ENCODE measurements at regions not wholly inside any gene's neighbourhood (a gene's known extent, or its start where the extent isn't known, plus 50 kb on each side); places are given as distances from the start of the nearest gene placed in this dataset.

DNA sequence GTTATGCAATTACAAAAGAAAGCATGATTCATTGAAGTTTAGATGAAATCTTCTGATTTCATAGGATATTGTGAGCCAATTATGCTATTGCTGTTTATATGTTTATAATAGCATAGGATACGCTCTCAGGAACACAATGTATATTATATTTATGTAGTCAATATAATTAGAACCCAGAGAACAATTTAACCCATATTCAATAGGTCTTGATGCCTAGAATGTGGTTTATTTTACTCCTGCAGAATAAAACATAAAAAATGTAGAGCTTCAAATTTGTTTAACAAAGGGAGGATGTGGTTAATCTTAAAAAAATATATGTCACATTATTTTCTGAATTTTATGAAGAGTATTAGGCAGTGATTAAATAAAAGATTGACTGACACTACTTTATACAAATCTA is 380.8 kb upstream of the SPRY2 start:
- Histone ChIP-seq H3K4me3 (replicated peaks; ENCODE audit: insufficient read depth, low read length) (no peak overlapping the region), H3K27me3 (ENCODE audit: insufficient read depth, poor library complexity, severe bottlenecking) (no peaks in the 10 kb centered on the region), H3K27ac (replicated peaks) (no peak overlapping the region)
- DNase-seq (ENCODE audit: low read depth in 1 of 2, low spot score in 1 of 2), result no peak
- TF ChIP-seq SPI1 (IDR thresholded peaks at IDR 0.05; ENCODE audit: borderline replicate concordance, low read depth), result no peak
- TF ChIP-seq, protein P1, sequence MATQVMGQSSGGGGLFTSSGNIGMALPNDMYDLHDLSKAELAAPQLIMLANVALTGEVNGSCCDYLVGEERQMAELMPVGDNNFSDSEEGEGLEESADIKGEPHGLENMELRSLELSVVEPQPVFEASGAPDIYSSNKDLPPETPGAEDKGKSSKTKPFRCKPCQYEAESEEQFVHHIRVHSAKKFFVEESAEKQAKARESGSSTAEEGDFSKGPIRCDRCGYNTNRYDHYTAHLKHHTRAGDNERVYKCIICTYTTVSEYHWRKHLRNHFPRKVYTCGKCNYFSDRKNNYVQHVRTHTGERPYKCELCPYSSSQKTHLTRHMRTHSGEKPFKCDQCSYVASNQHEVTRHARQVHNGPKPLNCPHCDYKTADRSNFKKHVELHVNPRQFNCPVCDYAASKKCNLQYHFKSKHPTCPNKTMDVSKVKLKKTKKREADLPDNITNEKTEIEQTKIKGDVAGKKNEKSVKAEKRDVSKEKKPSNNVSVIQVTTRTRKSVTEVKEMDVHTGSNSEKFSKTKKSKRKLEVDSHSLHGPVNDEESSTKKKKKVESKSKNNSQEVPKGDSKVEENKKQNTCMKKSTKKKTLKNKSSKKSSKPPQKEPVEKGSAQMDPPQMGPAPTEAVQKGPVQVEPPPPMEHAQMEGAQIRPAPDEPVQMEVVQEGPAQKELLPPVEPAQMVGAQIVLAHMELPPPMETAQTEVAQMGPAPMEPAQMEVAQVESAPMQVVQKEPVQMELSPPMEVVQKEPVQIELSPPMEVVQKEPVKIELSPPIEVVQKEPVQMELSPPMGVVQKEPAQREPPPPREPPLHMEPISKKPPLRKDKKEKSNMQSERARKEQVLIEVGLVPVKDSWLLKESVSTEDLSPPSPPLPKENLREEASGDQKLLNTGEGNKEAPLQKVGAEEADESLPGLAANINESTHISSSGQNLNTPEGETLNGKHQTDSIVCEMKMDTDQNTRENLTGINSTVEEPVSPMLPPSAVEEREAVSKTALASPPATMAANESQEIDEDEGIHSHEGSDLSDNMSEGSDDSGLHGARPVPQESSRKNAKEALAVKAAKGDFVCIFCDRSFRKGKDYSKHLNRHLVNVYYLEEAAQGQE (IDR thresholded peaks at IDR 0.05; ENCODE audit: insufficient replicate concordance, low read depth), result no peak
- TF ChIP-seq, protein P2, sequence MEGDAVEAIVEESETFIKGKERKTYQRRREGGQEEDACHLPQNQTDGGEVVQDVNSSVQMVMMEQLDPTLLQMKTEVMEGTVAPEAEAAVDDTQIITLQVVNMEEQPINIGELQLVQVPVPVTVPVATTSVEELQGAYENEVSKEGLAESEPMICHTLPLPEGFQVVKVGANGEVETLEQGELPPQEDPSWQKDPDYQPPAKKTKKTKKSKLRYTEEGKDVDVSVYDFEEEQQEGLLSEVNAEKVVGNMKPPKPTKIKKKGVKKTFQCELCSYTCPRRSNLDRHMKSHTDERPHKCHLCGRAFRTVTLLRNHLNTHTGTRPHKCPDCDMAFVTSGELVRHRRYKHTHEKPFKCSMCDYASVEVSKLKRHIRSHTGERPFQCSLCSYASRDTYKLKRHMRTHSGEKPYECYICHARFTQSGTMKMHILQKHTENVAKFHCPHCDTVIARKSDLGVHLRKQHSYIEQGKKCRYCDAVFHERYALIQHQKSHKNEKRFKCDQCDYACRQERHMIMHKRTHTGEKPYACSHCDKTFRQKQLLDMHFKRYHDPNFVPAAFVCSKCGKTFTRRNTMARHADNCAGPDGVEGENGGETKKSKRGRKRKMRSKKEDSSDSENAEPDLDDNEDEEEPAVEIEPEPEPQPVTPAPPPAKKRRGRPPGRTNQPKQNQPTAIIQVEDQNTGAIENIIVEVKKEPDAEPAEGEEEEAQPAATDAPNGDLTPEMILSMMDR (IDR thresholded peaks at IDR 0.05; ENCODE audit: insufficient read depth, low read length), result no peak
- TF ChIP-seq GABPA (IDR thresholded peaks at IDR 0.05; ENCODE audit: low read depth), result no peak
- TF ChIP-seq POLR2AphosphoS5 (IDR thresholded peaks at IDR 0.05; ENCODE audit: low read depth), result no peak

DNA sequence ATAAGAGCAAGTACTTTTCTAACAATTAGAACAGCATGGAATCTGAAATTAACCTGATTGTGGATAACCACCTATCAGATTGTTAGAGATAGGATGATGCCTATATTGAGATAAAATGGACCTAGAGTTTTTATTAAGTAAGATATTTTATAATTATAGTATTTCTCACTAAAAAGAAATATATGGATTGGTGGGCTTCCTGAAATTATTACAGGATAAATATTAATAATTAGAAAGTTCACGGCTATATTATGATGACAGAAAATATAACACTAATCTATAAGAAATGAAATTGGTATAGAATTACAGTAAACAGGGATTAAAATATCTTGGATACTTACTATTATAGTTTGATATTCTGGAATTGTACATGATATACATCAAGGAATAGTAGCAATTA is 378.0 kb upstream of the SPRY2 start:
- H3K27ac ChIP-seq (replicated peaks), result no peak overlapping the region

GRCh38 chr13:80717776-80718175 is 376.9 kb upstream of the SPRY2 start:
- no peak overlapping the region for H3K27ac ChIP-seq (replicated peaks)
- peak; percentile 20 to 58 for DNase-seq (ENCODE audit: low read depth in 1 of 2, low spot score in 1 of 2)
- no peaks in the 10 kb centered on the region for H3K27me3 ChIP-seq (ENCODE audit: insufficient read depth, poor library complexity, severe bottlenecking)
- TF ChIP-seq SPI1 (IDR thresholded peaks at IDR 0.05; ENCODE audit: borderline replicate concordance, low read depth) (no peak), POLR2AphosphoS5 (IDR thresholded peaks at IDR 0.05; ENCODE audit: low read depth) (no peak), GABPA (IDR thresholded peaks at IDR 0.05; ENCODE audit: low read depth) (no peak)
- TF ChIP-seq, protein P1 (IDR thresholded peaks at IDR 0.05; ENCODE audit: insufficient replicate concordance, low read depth), result no peak
- TF ChIP-seq, protein P2 (IDR thresholded peaks at IDR 0.05; ENCODE audit: insufficient read depth, low read length), result no peak
- H3K4me3 ChIP-seq (replicated peaks; ENCODE audit: insufficient read depth, low read length), result no peak overlapping the region

More for the DNA sequence above, 378.0 kb upstream of the SPRY2 start:
- Histone ChIP-seq H3K27me3 (ENCODE audit: insufficient read depth, poor library complexity, severe bottlenecking) (no peaks in the 10 kb centered on the region), H3K4me3 (replicated peaks; ENCODE audit: insufficient read depth, low read length) (no peak overlapping the region)
- TF ChIP-seq, protein P2 (IDR thresholded peaks at IDR 0.05; ENCODE audit: insufficient read depth, low read length), result no peak
- TF ChIP-seq SPI1 (IDR thresholded peaks at IDR 0.05; ENCODE audit: borderline replicate concordance, low read depth), result no peak
- no peak for TF ChIP-seq GABPA (IDR thresholded peaks at IDR 0.05; ENCODE audit: low read depth)
- TF ChIP-seq POLR2AphosphoS5 (IDR thresholded peaks at IDR 0.05; ENCODE audit: low read depth), result no peak
- TF ChIP-seq, protein P1 (IDR thresholded peaks at IDR 0.05; ENCODE audit: insufficient replicate concordance, low read depth), result no peak
- no peak for DNase-seq (ENCODE audit: low read depth in 1 of 2, low spot score in 1 of 2)

Measured in HL-60 (cell line).